Fibroblast of upper back skin (primary cell): ENCODE measurements at regions not wholly inside any gene's neighbourhood (a gene's known extent, or its start where the extent isn't known, plus 50 kb on each side); places are given as distances from the start of the nearest gene placed in this dataset.

Source experiments
- DNase-seq: peaks from one replicate; pipeline ENCODE4 v3.0.0-alpha.2; 2013

- peak; percentile 91 for DNase-seq
Measured at GRCh38 chr10:2980791-2981360, 86.5 kb upstream of the PFKP start.

GRCh38 chr10:2980116-2980515, 87.2 kb upstream of the PFKP start:
- DNase-seq, result peak; percentile 61

GRCh38 chr10:2979306-2979705, 88.0 kb upstream of the PFKP start:
- DNase-seq, result peak; percentile 83

- no peak for DNase-seq
Measured at GRCh38 chr10:2978574-2979273, 88.6 kb upstream of the PFKP start.

- DNase-seq, result peak; percentile 74
Measured at GRCh38 chr10:2978111-2978510, 89.2 kb upstream of the PFKP start.

- DNase-seq, result no peak
Measured at GRCh38 chr10:2974503-2975207, 92.7 kb upstream of the PFKP start.

GRCh38 chr10:2974083-2974482, 93.3 kb upstream of the PFKP start:
- DNase-seq, result no peak

GRCh38 chr10:2972810-2973209, 94.5 kb upstream of the PFKP start:
- no peak for DNase-seq

GRCh38 chr10:2972216-2972615, 95.1 kb upstream of the PFKP start:
- no peak for DNase-seq

- DNase-seq, result no peak
Measured at GRCh38 chr10:2970190-2970823, 97.0 kb upstream of the PFKP start.

- peak; percentile 80 for DNase-seq
Measured at GRCh38 chr10:2968401-2969058, 98.8 kb upstream of the PFKP start.

GRCh38 chr10:2966134-2966533, 101.2 kb upstream of the PFKP start:
- DNase-seq, result no peak

GRCh38 chr10:2964632-2965296, 102.6 kb upstream of the PFKP start:
- no peak for DNase-seq

GRCh38 chr10:2963889-2964631, 103.3 kb upstream of the PFKP start:
- no peak for DNase-seq

- no peak for DNase-seq
Measured at GRCh38 chr10:2962194-2962593, 105.2 kb upstream of the PFKP start.

- DNase-seq, result no peak
Measured at GRCh38 chr10:2958659-2959058, 108.7 kb upstream of the PFKP start.

- DNase-seq, result no peak
Measured at GRCh38 chr10:2957785-2958184, 109.6 kb upstream of the PFKP start.

- DNase-seq, result no peak
Measured at GRCh38 chr10:2955064-2955463, 112.3 kb upstream of the PFKP start.

- no peak for DNase-seq
Measured at GRCh38 chr10:2953495-2953894, 113.9 kb upstream of the PFKP start.

GRCh38 chr10:2951235-2951835, 116.0 kb upstream of the PFKP start:
- DNase-seq, result no peak

- DNase-seq, result no peak
Measured at GRCh38 chr10:2950546-2950945, 116.8 kb upstream of the PFKP start.

- DNase-seq, result peak; percentile 53
Measured at GRCh38 chr10:2949948-2950354, 117.4 kb upstream of the PFKP start.
